Astrocyte (in vitro differentiated cells and primary cell): ENCODE measurements at regions not wholly inside any gene's neighbourhood (a gene's known extent, or its start where the extent isn't known, plus 50 kb on each side); places are given as distances from the start of the nearest gene placed in this dataset.
"Not testable (repeated sequence)": the region's sequence is repeated elsewhere in the genome, so short reads cannot be mapped to it uniquely, and the experiment has no call there.

Source experiments
- DNase-seq: peaks from one replicate; pipeline ENCODE4 v3.0.0-alpha.2; 2010; ENCODE audit warnings: low read depth
- FAIRE-seq: peaks from 2 replicates; lab custom pipeline; 2011; peaks lifted over from hg19 to GRCh38; lab: Jason Lieb, UNC
- H2AFZ ChIP-seq: 2 replicates; pipeline ENCODE4 v1.6.0; 2012; ENCODE audit warnings: low read depth, low read length, inconsistent platforms
- H3K27ac ChIP-seq: 2 replicates; pipeline ENCODE4 v1.5.1; 2011; ENCODE audit warnings: low read depth, low read length, inconsistent platforms
- H3K27me3 ChIP-seq: 2 replicates; pipeline ENCODE4 v1.6.0; 2011; ENCODE audit warnings: low read length, inconsistent platforms; ENCODE audit not compliant: insufficient read depth
- H3K36me3 ChIP-seq: 2 replicates; pipeline ENCODE4 v1.5.1; 2011; ENCODE audit warnings: low read length, inconsistent platforms; ENCODE audit not compliant: insufficient read depth
- H3K4me1 ChIP-seq: 2 replicates; pipeline ENCODE4 v1.5.1; 2011; ENCODE audit warnings: low read length, inconsistent platforms; ENCODE audit not compliant: insufficient read depth
- H3K4me2 ChIP-seq: 2 replicates; pipeline ENCODE4 v1.6.0; 2012; ENCODE audit warnings: low read length, inconsistent platforms
- H3K4me3 ChIP-seq: 2 replicates; pipeline ENCODE4 v1.5.1; 2011; ENCODE audit warnings: low read depth, mild to moderate bottlenecking, low read length, inconsistent platforms; ENCODE audit not compliant: insufficient read depth
- H3K79me2 ChIP-seq: 2 replicates; pipeline ENCODE4 v1.6.0; 2012; ENCODE audit warnings: mild to moderate bottlenecking, low read length, inconsistent platforms; ENCODE audit not compliant: insufficient read depth
- H3K9ac ChIP-seq: 2 replicates; pipeline ENCODE4 v1.6.0; 2012; ENCODE audit warnings: mild to moderate bottlenecking, low read length, inconsistent platforms
- H3K9me3 ChIP-seq: 2 replicates; pipeline ENCODE4 v1.5.1; 2012; ENCODE audit warnings: low read depth, mild to moderate bottlenecking, low read length, inconsistent platforms; ENCODE audit not compliant: insufficient read depth
- H4K20me1 ChIP-seq: 2 replicates; pipeline ENCODE4 v1.6.0; 2012; ENCODE audit warnings: low read length, inconsistent platforms; ENCODE audit not compliant: insufficient read depth
- H3K27ac Mint-ChIP-seq: one replicate; pipeline ENCODE4 v1.8.0; 2021; ENCODE audit warnings: mild to moderate bottlenecking, mixed read lengths; ENCODE audit not compliant: unreplicated experiment
- H3K27me3 Mint-ChIP-seq: one replicate; pipeline ENCODE4 v1.8.0; 2021; ENCODE audit warnings: low read depth, mixed read lengths; ENCODE audit not compliant: unreplicated experiment
- H3K36me3 Mint-ChIP-seq: one replicate; pipeline ENCODE4 v1.8.0; 2021; ENCODE audit warnings: low read depth, mixed read lengths; ENCODE audit not compliant: unreplicated experiment
- H3K4me1 Mint-ChIP-seq: one replicate; pipeline ENCODE4 v1.8.0; 2021; ENCODE audit warnings: low read depth, mixed read lengths; ENCODE audit not compliant: unreplicated experiment
- H3K4me3 Mint-ChIP-seq: one replicate; pipeline ENCODE4 v1.8.0; 2021; ENCODE audit warnings: mild to moderate bottlenecking, moderate library complexity, mixed read lengths; ENCODE audit not compliant: unreplicated experiment
- H3K9me3 Mint-ChIP-seq: one replicate; pipeline ENCODE4 v1.8.0; 2021; ENCODE audit warnings: mild to moderate bottlenecking, mixed read lengths; ENCODE audit not compliant: unreplicated experiment
- CTCF ChIP-seq: IDR thresholded peaks from 2 replicates; pipeline ENCODE4 v1.5.1; 2011; ENCODE audit warnings: low read depth, mild to moderate bottlenecking, inconsistent platforms, low read length, moderate library complexity; ENCODE audit not compliant: insufficient read depth
- EZH2 ChIP-seq: IDR thresholded peaks from 2 replicates; pipeline ENCODE4 v1.6.1; 2012; ENCODE audit warnings: mild to moderate bottlenecking, low read length, inconsistent platforms; ENCODE audit not compliant: insufficient read depth

- H3K4me2 ChIP-seq, result no peak overlapping the region
- TF ChIP-seq CTCF, result no peak
- no peak for TF ChIP-seq EZH2
- no peak overlapping the region for H3K4me3 Mint-ChIP-seq
Measured at GRCh38 chr6:155880900-155881299, 425.3 kb upstream of the NOX3 start.

GRCh38 chr6:155872961-155873360, 417.3 kb upstream of the NOX3 start:
- no peaks in the 10 kb centered on the region for H3K9me3 Mint-ChIP-seq
- H3K27ac ChIP-seq, result no peak overlapping the region
- peak overlapping the region; percentile 63 for H3K27ac Mint-ChIP-seq
- H3K36me3 ChIP-seq, result no peaks in the 10 kb centered on the region
- H3K27me3 ChIP-seq, result no peaks in the 10 kb centered on the region
- TF ChIP-seq CTCF (no peak), EZH2 (no peak)
- no peak overlapping the region for H3K4me3 ChIP-seq
- no peaks in the 10 kb centered on the region for H3K79me2 ChIP-seq
- DNase-seq (no peak), FAIRE-seq (no peak)
- H3K4me3 Mint-ChIP-seq, result no peak overlapping the region
- no peak overlapping the region for H3K9ac ChIP-seq
- no peaks in the 10 kb centered on the region for H3K27me3 Mint-ChIP-seq
- H2AFZ ChIP-seq, result no peak overlapping the region
- H4K20me1 ChIP-seq, result no peaks in the 10 kb centered on the region
- no peak overlapping the region for H3K4me2 ChIP-seq
- H3K4me1 Mint-ChIP-seq, result peaks cover 5% of the 10 kb centered on the region
- H3K36me3 Mint-ChIP-seq, result no peaks in the 10 kb centered on the region
- no peaks in the 10 kb centered on the region for H3K4me1 ChIP-seq
- no peaks in the 10 kb centered on the region for H3K9me3 ChIP-seq

More at GRCh38 chr6:155880900-155881299, 425.3 kb upstream of the NOX3 start:
- Histone ChIP-seq H3K36me3 (no peaks in the 10 kb centered on the region), H3K27ac (no peak overlapping the region), H3K4me3 (no peak overlapping the region), H3K9me3 (no peaks in the 10 kb centered on the region), H3K79me2 (no peaks in the 10 kb centered on the region), H3K27me3 (no peaks in the 10 kb centered on the region), H4K20me1 (no peaks in the 10 kb centered on the region), H3K4me1 (peaks cover 3% of the 10 kb centered on the region), H3K9ac (no peak overlapping the region), H2AFZ (no peak overlapping the region)
- FAIRE-seq (no peak), DNase-seq (peak; percentile 50)
- Mint-ChIP-seq H3K9me3 (no peaks in the 10 kb centered on the region), H3K4me1 (peaks cover 20% of the 10 kb centered on the region), H3K27ac (no peak overlapping the region), H3K27me3 (no peaks in the 10 kb centered on the region), H3K36me3 (no peaks in the 10 kb centered on the region)

GRCh38 chr6:155867682-155868081, 412.0 kb upstream of the NOX3 start:
- no peaks in the 10 kb centered on the region for H3K36me3 Mint-ChIP-seq
- Histone ChIP-seq H3K27me3 (no peaks in the 10 kb centered on the region), H3K9ac (no peak overlapping the region), H3K79me2 (no peaks in the 10 kb centered on the region), H3K4me3 (no peak overlapping the region), H2AFZ (no peak overlapping the region), H3K4me1 (no peaks in the 10 kb centered on the region), H3K9me3 (no peaks in the 10 kb centered on the region), H3K4me2 (no peak overlapping the region), H4K20me1 (no peaks in the 10 kb centered on the region), H3K27ac (no peak overlapping the region), H3K36me3 (no peaks in the 10 kb centered on the region)
- no peaks in the 10 kb centered on the region for H3K4me1 Mint-ChIP-seq
- no peaks in the 10 kb centered on the region for H3K27me3 Mint-ChIP-seq
- FAIRE-seq, result no peak
- TF ChIP-seq CTCF (no peak), EZH2 (no peak)
- no peak for DNase-seq
- H3K4me3 Mint-ChIP-seq, result no peak overlapping the region
- H3K27ac Mint-ChIP-seq, result no peak overlapping the region
- H3K9me3 Mint-ChIP-seq, result no peaks in the 10 kb centered on the region

- not testable (repeated sequence) for H3K4me2 ChIP-seq, H3K27me3 ChIP-seq, H3K36me3 Mint-ChIP-seq, H3K4me3 ChIP-seq, H3K79me2 ChIP-seq, H2AFZ ChIP-seq, H4K20me1 ChIP-seq, FAIRE-seq, H3K4me1 ChIP-seq, H3K27ac Mint-ChIP-seq, H3K27me3 Mint-ChIP-seq, H3K4me1 Mint-ChIP-seq, H3K9me3 ChIP-seq, H3K27ac ChIP-seq, H3K9me3 Mint-ChIP-seq, DNase-seq, H3K4me3 Mint-ChIP-seq, H3K9ac ChIP-seq, H3K36me3 ChIP-seq
Measured at GRCh38 chr6:155866676-155867390, 411.2 kb upstream of the NOX3 start.
